ENCODE measurements at regions not wholly inside any gene's neighbourhood (a gene's known extent, or its start where the extent isn't known, plus 50 kb on each side); places are given as distances from the start of the nearest gene placed in this dataset.

DNA sequence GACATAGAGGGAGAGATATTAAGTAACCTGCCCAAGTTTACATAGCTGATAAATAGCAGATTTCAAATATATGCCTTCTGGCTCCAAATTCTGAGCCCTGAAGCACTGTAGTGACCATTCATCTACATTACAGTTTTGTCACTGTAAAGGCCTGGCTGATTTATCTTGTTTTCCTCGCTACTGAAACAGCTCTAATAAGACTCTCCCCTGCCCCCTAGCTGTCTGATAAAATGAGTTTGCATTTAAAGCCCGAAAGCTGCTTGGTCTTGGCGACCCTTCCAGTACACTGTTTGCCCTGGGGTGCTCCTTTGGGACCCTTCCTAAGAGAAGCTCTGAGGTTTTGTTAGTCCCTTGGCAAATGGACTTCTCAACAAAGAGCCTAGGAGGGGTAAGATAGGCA is 59.7 kb upstream of the RAB11FIP2 start:
- H3K27me3 ChIP-seq, result no peaks in the 10 kb centered on the region
- H3K36me3 ChIP-seq, result no peaks in the 10 kb centered on the region
- H3K9me3 ChIP-seq, result no peaks in the 10 kb centered on the region
- no peak overlapping the region for H3K4me3 ChIP-seq
- no peak for TF ChIP-seq EP300 (IDR thresholded peaks at IDR 0.05)
- TF ChIP-seq, protein P1, sequence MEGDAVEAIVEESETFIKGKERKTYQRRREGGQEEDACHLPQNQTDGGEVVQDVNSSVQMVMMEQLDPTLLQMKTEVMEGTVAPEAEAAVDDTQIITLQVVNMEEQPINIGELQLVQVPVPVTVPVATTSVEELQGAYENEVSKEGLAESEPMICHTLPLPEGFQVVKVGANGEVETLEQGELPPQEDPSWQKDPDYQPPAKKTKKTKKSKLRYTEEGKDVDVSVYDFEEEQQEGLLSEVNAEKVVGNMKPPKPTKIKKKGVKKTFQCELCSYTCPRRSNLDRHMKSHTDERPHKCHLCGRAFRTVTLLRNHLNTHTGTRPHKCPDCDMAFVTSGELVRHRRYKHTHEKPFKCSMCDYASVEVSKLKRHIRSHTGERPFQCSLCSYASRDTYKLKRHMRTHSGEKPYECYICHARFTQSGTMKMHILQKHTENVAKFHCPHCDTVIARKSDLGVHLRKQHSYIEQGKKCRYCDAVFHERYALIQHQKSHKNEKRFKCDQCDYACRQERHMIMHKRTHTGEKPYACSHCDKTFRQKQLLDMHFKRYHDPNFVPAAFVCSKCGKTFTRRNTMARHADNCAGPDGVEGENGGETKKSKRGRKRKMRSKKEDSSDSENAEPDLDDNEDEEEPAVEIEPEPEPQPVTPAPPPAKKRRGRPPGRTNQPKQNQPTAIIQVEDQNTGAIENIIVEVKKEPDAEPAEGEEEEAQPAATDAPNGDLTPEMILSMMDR (IDR thresholded peaks at IDR 0.05), result peak in 2 of 5 experiments; percentile 19 to 22
- WGBS, 2 donors, result 65 to 72% methylated on average over 3 of the region's 3 CpGs
- no peak overlapping the region for H3K27ac ChIP-seq
- no peaks in the 10 kb centered on the region for H3K4me1 ChIP-seq
- DNase-seq (ENCODE audit: low spot score in 2 of 2), result no peak

DNA sequence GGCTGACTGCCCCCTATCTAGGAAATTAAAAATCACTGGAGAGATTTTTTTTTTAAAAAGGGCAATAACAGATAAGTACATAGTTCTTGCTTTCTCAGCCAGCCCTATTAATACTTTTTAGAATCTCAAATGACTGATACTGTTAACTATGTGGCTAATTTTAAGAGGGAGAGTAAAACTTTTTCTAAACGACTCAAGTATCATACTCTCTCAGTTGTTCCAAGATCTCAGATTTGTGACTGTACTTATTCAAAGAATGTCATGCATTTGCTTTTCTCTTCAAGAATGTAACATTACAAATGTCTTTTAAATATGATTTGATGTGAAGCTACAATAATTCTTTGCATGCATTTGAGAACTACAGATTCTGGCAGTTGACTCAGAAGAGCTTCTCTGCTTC is 55.4 kb upstream of the RAB11FIP2 start:
- H3K27me3 ChIP-seq, result no peaks in the 10 kb centered on the region
- no peaks in the 10 kb centered on the region for H3K9me3 ChIP-seq
- H3K4me3 ChIP-seq, result no peak overlapping the region
- no peaks in the 10 kb centered on the region for H3K36me3 ChIP-seq
- peak overlapping the region in 2 of 4 donors; percentile 27 to 44 for H3K27ac ChIP-seq
- 31 to 40% methylated on average over 1 of the region's 1 CpG for WGBS, 2 donors
- DNase-seq (ENCODE audit: low spot score in 2 of 2), result no peak
- H3K4me1 ChIP-seq, result no peaks in the 10 kb centered on the region
- TF ChIP-seq, protein P1 (IDR thresholded peaks at IDR 0.05), result no peak
- no peak for TF ChIP-seq EP300 (IDR thresholded peaks at IDR 0.05)
- no peak for TF ChIP-seq POLR2A (IDR thresholded peaks at IDR 0.05)

DNA sequence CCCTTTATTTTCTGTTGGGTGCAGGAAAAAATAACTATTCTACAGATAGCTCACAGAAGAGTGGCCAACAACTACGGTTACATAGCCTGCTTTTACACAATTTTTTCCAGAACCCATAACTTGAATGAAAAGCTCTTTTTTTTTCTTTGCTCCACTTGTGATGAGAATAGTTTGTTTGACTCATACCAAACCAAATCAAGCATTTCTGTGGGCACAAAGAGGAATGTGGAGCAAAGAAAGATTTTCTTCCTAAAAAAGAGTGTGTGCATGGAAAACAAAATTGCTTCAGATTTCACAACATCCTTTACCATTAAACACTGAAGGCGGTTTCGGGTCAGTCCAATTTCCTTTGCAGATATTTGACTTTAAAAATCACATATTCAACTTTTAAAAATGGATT is 54.8 kb upstream of the RAB11FIP2 start:
- WGBS, 2 donors, result 47 to 50% methylated on average over 3 of the region's 3 CpGs
- Histone ChIP-seq H3K4me1 (no peaks in the 10 kb centered on the region), H3K36me3 (no peaks in the 10 kb centered on the region), H3K27me3 (no peaks in the 10 kb centered on the region), H3K27ac (peak overlapping the region in 2 of 4 donors; percentile 27 to 44), H3K4me3 (no peak overlapping the region), H3K9me3 (no peaks in the 10 kb centered on the region)
- no peak for DNase-seq (ENCODE audit: low spot score in 2 of 2)
- TF ChIP-seq POLR2A (IDR thresholded peaks at IDR 0.05), result no peak
- no peak for TF ChIP-seq EP300 (IDR thresholded peaks at IDR 0.05)
- TF ChIP-seq, protein P1 (IDR thresholded peaks at IDR 0.05), result no peak
